ENCODE measurements at regions not wholly inside any gene's neighbourhood (a gene's known extent, or its start where the extent isn't known, plus 50 kb on each side); places are given as distances from the start of the nearest gene placed in this dataset.

- H3K36me3 ChIP-seq (replicated peaks in 1 of 2), result no peaks in the 10 kb centered on the region
- intact Hi-C loops (cut with DNase I), result loop anchor here in 1 of 2 donors (5.0 kb wide), 1 partner anchor 105 kb away; no protein-coding TSS in a partner anchor
- WGBS, 4 donors, result 74 to 80% (median 77%) methylated on average over 4 of the region's 4 CpGs
- no peak overlapping the region for H3K4me3 ChIP-seq
- DNase-seq, result no peak
- no peaks in the 10 kb centered on the region for H3K27me3 ChIP-seq
- no peak for TF ChIP-seq POLR2A (IDR thresholded peaks at IDR 0.05)
- TF ChIP-seq CTCF (IDR thresholded peaks at IDR 0.05), result no peak
- no peaks in the 10 kb centered on the region for H3K9me3 ChIP-seq (replicated peaks in 1 of 3)
- H3K4me1 ChIP-seq (replicated peaks in 1 of 2), result no peaks in the 10 kb centered on the region
- H3K27ac ChIP-seq, result no peak overlapping the region
Observed at GRCh38 chr2:67727623-67728022, 330.5 kb downstream of the ETAA1 start.

- no peaks in the 10 kb centered on the region for H3K4me1 ChIP-seq (replicated peaks in 1 of 2)
- intact Hi-C loops (cut with DNase I), result loop anchor here in 1 of 2 donors (5.0 kb wide), 1 partner anchor 103 kb away; no protein-coding TSS in a partner anchor
- no peaks in the 10 kb centered on the region for H3K27me3 ChIP-seq
- no peaks in the 10 kb centered on the region for H3K9me3 ChIP-seq (replicated peaks in 1 of 3)
- WGBS, 4 donors, result 60 to 70% (median 64%) methylated on average over 3 of the region's 3 CpGs
- H3K4me3 ChIP-seq, result no peak overlapping the region
- no peaks in the 10 kb centered on the region for H3K36me3 ChIP-seq (replicated peaks in 1 of 2)
- no peak overlapping the region for H3K27ac ChIP-seq
- DNase-seq, result no peak
- TF ChIP-seq POLR2A (IDR thresholded peaks at IDR 0.05), result no peak
- no peak for TF ChIP-seq CTCF (IDR thresholded peaks at IDR 0.05)
Observed at GRCh38 chr2:67729474-67729873, 332.3 kb downstream of the ETAA1 start.

GRCh38 chr2:67733517-67733916 is 329.3 kb downstream of the C1D start:
- intact Hi-C loops (cut with DNase I), result no loop called here
- peak in 6 of 7 donors; percentile 14 to 64 (median 44) for DNase-seq
- no peak overlapping the region for H3K27ac ChIP-seq
- no peaks in the 10 kb centered on the region for H3K9me3 ChIP-seq (replicated peaks in 1 of 3)
- TF ChIP-seq CTCF (IDR thresholded peaks at IDR 0.05) (peak in 5 of 6 experiments; percentile 23 to 53 (median 35)), POLR2A (IDR thresholded peaks at IDR 0.05) (no peak)
- H3K4me1 ChIP-seq (replicated peaks in 1 of 2), result no peaks in the 10 kb centered on the region
- no peaks in the 10 kb centered on the region for H3K36me3 ChIP-seq (replicated peaks in 1 of 2)
- 41 to 60% (median 46%) methylated on average over 2 to 3 of the region's 3 CpGs for WGBS, 4 donors
- no peaks in the 10 kb centered on the region for H3K27me3 ChIP-seq
- no peak overlapping the region for H3K4me3 ChIP-seq

GRCh38 chr2:67752199-67752598 is 310.6 kb downstream of the C1D start:
- no peak for TF ChIP-seq POLR2A (IDR thresholded peaks at IDR 0.05)
- TF ChIP-seq CTCF (IDR thresholded peaks at IDR 0.05), result no peak
- Histone ChIP-seq H3K36me3 (replicated peaks in 1 of 2) (no peaks in the 10 kb centered on the region), H3K4me1 (replicated peaks in 1 of 2) (no peaks in the 10 kb centered on the region), H3K9me3 (replicated peaks in 1 of 3) (no peaks in the 10 kb centered on the region), H3K4me3 (no peak overlapping the region), H3K27me3 (no peaks in the 10 kb centered on the region), H3K27ac (no peak overlapping the region)
- intact Hi-C loops (cut with DNase I), result no loop called here
- WGBS, 4 donors, result 85 to 97% (median 95%) methylated on average over 2 of the region's 2 CpGs
- no peak for DNase-seq

Measured in adrenal gland (tissue), 9 donors.